SK-N-SH treated with all-trans-retinoic acid at 6 μM for 48 hours (cell line): ENCODE measurements at regions not wholly inside any gene's neighbourhood (a gene's known extent, or its start where the extent isn't known, plus 50 kb on each side); places are given as distances from the start of the nearest gene placed in this dataset.

Source experiments
- ATAC-seq: fragments of 200-7000 bp; cut with Tn5 transposase; 3 replicates; pipeline ENCODE4 v1.9.1; 2020; ENCODE audit warnings: mild to moderate bottlenecking, moderate library complexity
- BACH2 ChIP-seq: fragments of 250-450 bp; sonication (Bioruptor Pico); IDR thresholded peaks from 2 replicates; pipeline ENCODE4 v1.9.0; 2021; ENCODE audit warnings: mild to moderate bottlenecking, borderline replicate concordance
- CREB5 ChIP-seq: fragments of 250-450 bp; sonication (Bioruptor Pico); IDR thresholded peaks from 2 replicates; pipeline ENCODE4 v1.5.1; 2020; ENCODE audit warnings: low read depth, mild to moderate bottlenecking, moderate library complexity
- CSDC2 ChIP-seq: fragments of 250-450 bp; sonication (Bioruptor Pico); IDR thresholded peaks from 2 replicates; pipeline ENCODE4 v1.5.0; 2020; ENCODE audit warnings: mild to moderate bottlenecking, moderate library complexity
- CSRNP3 ChIP-seq: fragments of 250-450 bp; sonication (Bioruptor Pico); IDR thresholded peaks from 2 replicates; pipeline ENCODE4 v1.5.1; 2021; ENCODE audit warnings: mild to moderate bottlenecking, moderate library complexity
- ESRRG ChIP-seq: fragments of 250-450 bp; sonication (Bioruptor Pico); IDR thresholded peaks from 2 replicates; pipeline ENCODE4 v1.6.1; 2021; ENCODE audit warnings: mild to moderate bottlenecking
- ISL1 ChIP-seq: fragments of 250-450 bp; sonication (Bioruptor Pico); IDR thresholded peaks from 2 replicates; pipeline ENCODE4 v2.1.2; 2022; ENCODE audit warnings: mild to moderate bottlenecking, moderate library complexity
- OSR1 ChIP-seq: fragments of 250-450 bp; sonication (Bioruptor Pico); IDR thresholded peaks from 2 replicates; pipeline ENCODE4 v1.8.0; 2022; ENCODE audit warnings: moderate library complexity, mild to moderate bottlenecking, inconsistent platforms
- PATZ1 ChIP-seq: fragments of 250-450 bp; sonication (Bioruptor Pico); IDR thresholded peaks from 2 replicates; pipeline ENCODE4 v1.8.0; 2020; ENCODE audit warnings: mild to moderate bottlenecking, moderate library complexity, borderline replicate concordance
- POU6F1 ChIP-seq: fragments of 250-450 bp; sonication (Bioruptor Pico); IDR thresholded peaks from 2 replicates; pipeline ENCODE4 v1.8.0; 2021; ENCODE audit warnings: low read depth, mild to moderate bottlenecking, moderate library complexity, borderline replicate concordance
- PPARA ChIP-seq: fragments of 250-450 bp; sonication (Bioruptor Pico); IDR thresholded peaks from 2 replicates; pipeline ENCODE4 v1.5.0; 2020; ENCODE audit warnings: mild to moderate bottlenecking, borderline replicate concordance
- RARB ChIP-seq: fragments of 250-450 bp; sonication (Bioruptor Pico); IDR thresholded peaks from 2 replicates; pipeline ENCODE4 v1.8.0; 2021; ENCODE audit warnings: mild to moderate bottlenecking, moderate library complexity
- SNAI2 ChIP-seq: fragments of 250-450 bp; sonication (Bioruptor Pico); IDR thresholded peaks from 2 replicates; pipeline ENCODE4 v1.5.0; 2020; ENCODE audit warnings: mild to moderate bottlenecking, moderate library complexity
- TCF4 ChIP-seq: fragments of 250-450 bp; sonication (Bioruptor Pico); IDR thresholded peaks from 2 replicates; pipeline ENCODE4 v1.8.0; 2021; ENCODE audit warnings: mild to moderate bottlenecking, moderate library complexity, borderline replicate concordance
- TOX ChIP-seq: fragments of 250-450 bp; sonication (Bioruptor Pico); IDR thresholded peaks from 2 replicates; pipeline ENCODE4 v1.8.0; 2021; ENCODE audit warnings: mild to moderate bottlenecking, moderate library complexity, borderline replicate concordance
- TSHZ2 ChIP-seq: fragments of 250-450 bp; sonication (Bioruptor Pico); IDR thresholded peaks from 2 replicates; pipeline ENCODE4 v1.5.0; 2020; ENCODE audit warnings: mild to moderate bottlenecking, moderate library complexity
- ZC3H10 ChIP-seq: fragments of 250-450 bp; sonication (Bioruptor Pico); IDR thresholded peaks from 2 replicates; pipeline ENCODE4 v1.5.1; 2021; ENCODE audit warnings: mild to moderate bottlenecking, moderate library complexity
- ZFP3 ChIP-seq: fragments of 250-450 bp; sonication (Bioruptor Pico); IDR thresholded peaks from 2 replicates; pipeline ENCODE4 v1.5.0; 2020; ENCODE audit warnings: mild to moderate bottlenecking, moderate library complexity
- ZFP30 ChIP-seq: fragments of 450-650 bp; formaldehyde crosslinking; IDR thresholded peaks from 2 replicates; pipeline ENCODE4 v1.5.0; 2022; ENCODE audit warnings: mild to moderate bottlenecking, moderate library complexity
- ZNF565 ChIP-seq: fragments of 450-650 bp; formaldehyde crosslinking; conservative IDR thresholded peaks from 2 replicates; pipeline ENCODE4 v1.5.0; 2020; ENCODE audit warnings: low read depth, mild to moderate bottlenecking, moderate library complexity
- ZNF70 ChIP-seq: fragments of 450-650 bp; formaldehyde crosslinking; IDR thresholded peaks from 2 replicates; pipeline ENCODE4 v1.5.0; 2020; ENCODE audit warnings: mild to moderate bottlenecking, moderate library complexity
- ZNF8 ChIP-seq: fragments of 450-650 bp; formaldehyde crosslinking; IDR thresholded peaks from 2 replicates; pipeline ENCODE4 v1.5.0; 2020; ENCODE audit warnings: mild to moderate bottlenecking, moderate library complexity

GRCh38 chr14:89491711-89492381 lies 74.8 kb upstream of the FOXN3 start:
- ATAC-seq, result no peak
- TF ChIP-seq PATZ1 (CRISPR knock-in tag), result no peak
- no peak for TF ChIP-seq ZNF8
- TF ChIP-seq SNAI2 (CRISPR knock-in tag), result no peak
- no peak for TF ChIP-seq ZNF565 (CRISPR knock-in tag)
- no peak for TF ChIP-seq ESRRG
- no peak for TF ChIP-seq TCF4
- no peak for TF ChIP-seq ZFP30 (CRISPR knock-in tag)
- no peak for TF ChIP-seq CSRNP3 (CRISPR knock-in tag)
- no peak for TF ChIP-seq TOX
- TF ChIP-seq CSDC2 (CRISPR knock-in tag), result no peak
- TF ChIP-seq CREB5 (CRISPR knock-in tag), result no peak
- no peak for TF ChIP-seq POU6F1 (CRISPR knock-in tag)
- TF ChIP-seq BACH2 (CRISPR knock-in tag), result no peak
- TF ChIP-seq ISL1, result no peak
- TF ChIP-seq RARB, result no peak
- no peak for TF ChIP-seq OSR1 (CRISPR knock-in tag)
- TF ChIP-seq ZFP3, result no peak
- TF ChIP-seq ZNF70 (CRISPR knock-in tag), result no peak
- TF ChIP-seq ZC3H10 (CRISPR knock-in tag), result no peak
- no peak for TF ChIP-seq PPARA (CRISPR knock-in tag)

- ATAC-seq, result no peak
- no peak for TF ChIP-seq ZFP30 (CRISPR knock-in tag)
- no peak for TF ChIP-seq TOX
- TF ChIP-seq TSHZ2 (CRISPR knock-in tag), result no peak
- no peak for TF ChIP-seq CSRNP3 (CRISPR knock-in tag)
- TF ChIP-seq PATZ1 (CRISPR knock-in tag), result no peak
- no peak for TF ChIP-seq BACH2 (CRISPR knock-in tag)
- no peak for TF ChIP-seq PPARA (CRISPR knock-in tag)
- TF ChIP-seq TCF4, result no peak
- no peak for TF ChIP-seq ZNF8
- TF ChIP-seq ISL1, result no peak
- no peak for TF ChIP-seq RARB
- TF ChIP-seq CREB5 (CRISPR knock-in tag), result no peak
- TF ChIP-seq ZNF70 (CRISPR knock-in tag), result no peak
These were observed 73.4 kb upstream of the FOXN3 start for GRCh38 chr14:89490466-89490865.
